Esophagus muscularis mucosa (tissue), 4 donors: ENCODE measurements at regions not wholly inside any gene's neighbourhood (a gene's known extent, or its start where the extent isn't known, plus 50 kb on each side); places are given as distances from the start of the nearest gene placed in this dataset.
"Not testable (repeated sequence)": the region's sequence is repeated elsewhere in the genome, so short reads cannot be mapped to it uniquely, and the experiment has no call there.

Experiments used
- DNase-seq: peaks from one replicate; pipeline ENCODE4 v3.0.0-alpha.2; 2017; ENCODE audit errors: extremely low spot score
- H3K27ac ChIP-seq, 4 donors: fragments of 200-600 bp; sonication (generic); replicated peaks in 1 of 4; 1 replicate in 3 of 4; 2 replicates in 1 of 4; pipeline ENCODE4 v1.5.1; 2016 to 2019; ENCODE audit warnings: mild to moderate bottlenecking in 1 of 4
- H3K27me3 ChIP-seq, 4 donors: fragments of 200-600 bp; sonication (generic); one replicate each; pipeline versions ENCODE4 v1.5.1 to v1.6.0; 2016 to 2019
- H3K36me3 ChIP-seq, 4 donors: fragments of 200-600 bp; sonication (generic); one replicate each; pipeline ENCODE4 v1.5.1; 2016 to 2019
- H3K4me1 ChIP-seq, 4 donors: fragments of 200-600 bp; sonication (generic); one replicate each; pipeline ENCODE4 v1.5.1; 2016 to 2019
- H3K4me3 ChIP-seq, 4 donors: fragments of 200-600 bp; sonication (generic); 1 replicate in 2 of 4; 2 replicates in 2 of 4; pipeline ENCODE4 v1.5.1; 2016 to 2019; ENCODE audit warnings: mild to moderate bottlenecking in 4 of 4, moderate library complexity in 1 of 4
- H3K9me3 ChIP-seq, 4 donors: fragments of 200-600 bp; sonication (generic); 1 replicate in 3 of 4; 2 replicates in 1 of 4; pipeline ENCODE4 v1.5.1; 2016 to 2019
- EP300 ChIP-seq: sonication (generic); formaldehyde crosslinking; IDR thresholded peaks from one replicate; pipeline ENCODE4 v1.6.1; 2017; ENCODE audit warnings: antibody characterized with exemption
- POLR2A ChIP-seq: fragments of 450-650 bp; IDR thresholded peaks from one replicate; pipeline ENCODE4 v1.6.1; 2017; ENCODE audit warnings: antibody characterized with exemption, moderate library complexity, mild to moderate bottlenecking, low read depth
- POLR2AphosphoS5 ChIP-seq, 2 donors: sonication (generic); formaldehyde crosslinking; IDR thresholded peaks; one replicate each; pipeline ENCODE4 v1.6.1; 2017; ENCODE audit warnings: antibody characterized with exemption in 2 of 2
- WGBS: methylation state at CpG from one replicate; pipeline ENCODE4 v1.1.5; 2018; 5-methylcytosine and 5-hydroxymethylcytosine counted together
- intact Hi-C: fragments of 100-400 bp; cut with DNase I; formaldehyde crosslinking; loops from one replicate; pipeline ENCODE4 v1.15.1; 2023
- TF ChIP-seq, protein P1 (sequence below), 3 experiments: fragments of 200-600 bp in 2 of 3; fragments of 450-650 bp in 1 of 3; sonication (generic) in 2 of 3; IDR thresholded peaks; one replicate each; pipeline ENCODE4 v1.5.1; 2017 to 2019; ENCODE audit warnings: antibody characterized with exemption in 3 of 3, mild to moderate bottlenecking in 2 of 3, moderate library complexity in 1 of 3

DNA sequence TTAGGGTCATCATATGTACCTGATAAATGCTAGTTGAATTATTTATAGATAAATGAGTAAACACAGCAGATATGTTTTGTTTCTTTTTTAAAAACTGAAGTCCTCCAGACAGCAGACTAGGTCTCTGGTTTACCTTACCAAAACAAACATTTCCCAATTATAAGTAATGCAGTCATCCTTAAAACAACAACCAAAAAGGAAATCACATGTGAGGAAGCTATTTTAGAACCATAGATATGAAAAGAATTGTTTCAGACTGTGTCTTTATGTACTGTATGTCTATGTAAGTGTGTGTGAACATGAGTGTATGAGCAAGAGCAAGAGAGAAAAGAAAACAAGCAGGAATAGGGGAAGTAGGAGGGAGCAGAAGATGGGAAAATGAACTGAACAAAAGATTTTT is 441.0 kb downstream of the CPS1 start:
- TF ChIP-seq POLR2A (no peak), POLR2AphosphoS5 (IDR thresholded peaks at IDR 0.05) (no peak), EP300 (no peak)
- TF ChIP-seq, protein P1, sequence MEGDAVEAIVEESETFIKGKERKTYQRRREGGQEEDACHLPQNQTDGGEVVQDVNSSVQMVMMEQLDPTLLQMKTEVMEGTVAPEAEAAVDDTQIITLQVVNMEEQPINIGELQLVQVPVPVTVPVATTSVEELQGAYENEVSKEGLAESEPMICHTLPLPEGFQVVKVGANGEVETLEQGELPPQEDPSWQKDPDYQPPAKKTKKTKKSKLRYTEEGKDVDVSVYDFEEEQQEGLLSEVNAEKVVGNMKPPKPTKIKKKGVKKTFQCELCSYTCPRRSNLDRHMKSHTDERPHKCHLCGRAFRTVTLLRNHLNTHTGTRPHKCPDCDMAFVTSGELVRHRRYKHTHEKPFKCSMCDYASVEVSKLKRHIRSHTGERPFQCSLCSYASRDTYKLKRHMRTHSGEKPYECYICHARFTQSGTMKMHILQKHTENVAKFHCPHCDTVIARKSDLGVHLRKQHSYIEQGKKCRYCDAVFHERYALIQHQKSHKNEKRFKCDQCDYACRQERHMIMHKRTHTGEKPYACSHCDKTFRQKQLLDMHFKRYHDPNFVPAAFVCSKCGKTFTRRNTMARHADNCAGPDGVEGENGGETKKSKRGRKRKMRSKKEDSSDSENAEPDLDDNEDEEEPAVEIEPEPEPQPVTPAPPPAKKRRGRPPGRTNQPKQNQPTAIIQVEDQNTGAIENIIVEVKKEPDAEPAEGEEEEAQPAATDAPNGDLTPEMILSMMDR (IDR thresholded peaks at IDR 0.05), result no peak
- intact Hi-C loops, result no loop called here
- H3K36me3 ChIP-seq, result no peaks in the 10 kb centered on the region
- H3K27ac ChIP-seq, result no peak overlapping the region
- H3K4me1 ChIP-seq, result no peaks in the 10 kb centered on the region
- no peaks in the 10 kb centered on the region for H3K27me3 ChIP-seq
- DNase-seq, result no peak
- H3K4me3 ChIP-seq, result no peak overlapping the region
- H3K9me3 ChIP-seq, result no peaks in the 10 kb centered on the region

DNA sequence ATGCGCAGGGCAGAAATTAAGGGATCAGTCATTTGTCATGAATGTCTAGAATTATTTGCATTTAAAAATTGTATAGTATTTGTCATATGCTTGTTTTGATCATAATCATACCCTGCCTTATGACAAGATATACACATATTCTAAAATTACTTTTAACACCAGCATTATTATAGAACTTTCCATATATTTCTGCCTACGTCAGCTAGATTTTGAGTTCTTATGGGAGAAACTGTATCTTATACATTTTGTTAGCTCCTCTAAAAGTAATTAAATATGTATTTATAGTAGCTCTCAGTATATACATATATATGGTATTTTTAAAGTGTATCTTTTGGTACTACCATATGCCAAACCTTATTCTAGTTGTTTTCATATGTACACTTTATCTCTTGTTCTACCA is 441.9 kb downstream of the CPS1 start:
- DNase-seq, result no peak
- Histone ChIP-seq H3K27ac (no peak overlapping the region), H3K36me3 (no peaks in the 10 kb centered on the region), H3K4me3 (no peak overlapping the region), H3K9me3 (no peaks in the 10 kb centered on the region), H3K27me3 (no peaks in the 10 kb centered on the region), H3K4me1 (no peaks in the 10 kb centered on the region)
- intact Hi-C loops, result no loop called here
- WGBS, result 88% methylated on average over 2 of the region's 2 CpGs
- TF ChIP-seq POLR2A (no peak), EP300 (no peak), POLR2AphosphoS5 (IDR thresholded peaks at IDR 0.05) (no peak)
- TF ChIP-seq, protein P1 (IDR thresholded peaks at IDR 0.05), result no peak

DNA sequence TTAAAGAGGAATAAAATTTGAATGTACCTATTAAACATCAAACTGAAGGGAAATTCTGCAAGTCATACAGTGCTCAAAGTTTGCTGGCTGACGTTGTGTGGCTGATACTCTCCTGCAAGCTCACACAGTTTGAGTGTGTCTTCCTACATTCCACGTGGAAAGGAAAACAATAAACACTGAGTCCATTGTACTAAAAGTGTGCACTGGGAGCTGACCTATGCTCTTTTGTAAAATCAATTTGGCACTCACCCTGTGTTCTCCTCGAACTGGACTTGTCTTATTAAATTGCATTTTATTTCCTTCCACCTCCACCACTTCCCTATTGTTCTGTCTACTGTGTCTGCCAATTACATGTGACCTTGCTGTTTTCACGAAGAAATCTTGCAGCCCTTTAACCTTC is 458.0 kb downstream of the CPS1 start:
- no peaks in the 10 kb centered on the region for H3K27me3 ChIP-seq
- H3K36me3 ChIP-seq, result no peaks in the 10 kb centered on the region
- WGBS, result 9% methylated on average over 4 of the region's 4 CpGs
- no peaks in the 10 kb centered on the region for H3K4me1 ChIP-seq
- DNase-seq, result no peak
- TF ChIP-seq, protein P1 (IDR thresholded peaks at IDR 0.05), result no peak
- no peak for TF ChIP-seq POLR2AphosphoS5 (IDR thresholded peaks at IDR 0.05)
- no peak for TF ChIP-seq POLR2A
- no peak for TF ChIP-seq EP300
- H3K4me3 ChIP-seq, result no peak overlapping the region
- intact Hi-C loops, result no loop called here
- H3K27ac ChIP-seq, result no peak overlapping the region
- H3K9me3 ChIP-seq, result no peaks in the 10 kb centered on the region

DNA sequence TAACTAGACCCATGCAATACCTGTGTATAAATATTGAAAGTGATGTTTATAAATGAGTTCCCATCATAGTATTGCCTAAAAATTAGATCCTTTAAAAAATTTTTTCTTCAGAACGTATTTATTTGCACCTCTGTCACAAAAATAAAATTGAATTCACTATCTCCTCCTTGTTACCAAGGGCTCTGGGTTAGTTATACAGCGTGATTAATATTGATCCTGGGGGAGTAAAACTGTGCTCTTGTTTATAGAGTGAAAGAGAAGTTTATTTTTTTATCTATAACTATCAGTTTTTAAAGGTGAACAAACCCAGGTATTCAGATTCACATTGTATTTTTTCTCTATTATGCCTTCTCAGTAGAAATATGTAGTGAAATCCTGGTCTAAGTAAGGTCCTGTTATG is 458.5 kb downstream of the CPS1 start:
- TF ChIP-seq, protein P1 (IDR thresholded peaks at IDR 0.05), result no peak
- TF ChIP-seq EP300 (no peak), POLR2A (no peak), POLR2AphosphoS5 (IDR thresholded peaks at IDR 0.05) (no peak)
- H3K27ac ChIP-seq, result no peak overlapping the region
- no peaks in the 10 kb centered on the region for H3K4me1 ChIP-seq
- DNase-seq, result no peak
- H3K27me3 ChIP-seq, result no peaks in the 10 kb centered on the region
- intact Hi-C loops, result no loop called here
- H3K9me3 ChIP-seq, result no peaks in the 10 kb centered on the region
- no peak overlapping the region for H3K4me3 ChIP-seq
- 67% methylated on average over 2 of the region's 2 CpGs for WGBS
- H3K36me3 ChIP-seq, result no peaks in the 10 kb centered on the region

DNA sequence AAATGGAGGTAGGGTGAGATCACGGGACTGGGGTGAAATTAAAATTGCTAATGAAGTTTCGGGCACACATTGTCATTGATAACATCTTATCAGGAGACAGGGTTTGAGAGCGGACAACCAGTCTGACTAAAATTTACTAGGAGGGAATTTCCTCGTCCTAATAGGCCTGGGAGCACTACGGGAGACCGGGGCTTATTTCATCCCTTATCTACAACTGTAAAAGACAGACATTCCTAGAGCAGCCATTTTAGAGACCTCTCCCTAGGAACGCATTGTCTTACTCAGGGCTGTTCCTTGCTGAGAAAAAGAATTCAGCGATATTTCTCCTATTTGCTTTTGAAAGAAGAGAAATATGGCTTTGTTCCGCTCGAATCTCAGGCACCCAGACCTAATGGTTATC is 468.7 kb downstream of the CPS1 start:
- 92% methylated on average over 10 of the region's 10 CpGs for WGBS
- H3K27ac ChIP-seq, H3K36me3 ChIP-seq, DNase-seq, H3K4me1 ChIP-seq, H3K27me3 ChIP-seq, H3K4me3 ChIP-seq, intact Hi-C loops: not testable (repeated sequence)
- H3K9me3 ChIP-seq, result peaks cover 0 to 20% (median 10%) of the 10 kb centered on the region in 4 donors
